H1 (cell line): ENCODE measurements at regions not wholly inside any gene's neighbourhood (a gene's known extent, or its start where the extent isn't known, plus 50 kb on each side); places are given as distances from the start of the nearest gene placed in this dataset.

Experiments used
- ATF2 ChIP-seq: IDR thresholded peaks from 2 replicates; pipeline ENCODE4 v1.6.1; 2012; ENCODE audit warnings: low read length, inconsistent platforms
- CBX5 ChIP-seq: fragments of 300-800, 300-1000 bp; sonication (generic); IDR thresholded peaks from 2 replicates; pipeline ENCODE4 v1.7.1; 2016; ENCODE audit warnings: antibody characterized with exemption, low read length, low read depth
- CTCF ChIP-seq, 3 experiments: IDR thresholded peaks; 1 replicate in 2 of 3; 2 replicates in 1 of 3; pipeline versions ENCODE4 v1.5.1 to v1.6.1; 2011; ENCODE audit warnings: low read length in 3 of 3, mild to moderate bottlenecking in 3 of 3, inconsistent platforms in 2 of 3, low read depth in 1 of 3, moderate library complexity in 1 of 3; ENCODE audit not compliant: insufficient read depth in 1 of 3; ENCODE audit errors: control extremely low read depth in 1 of 3
- EGR1 ChIP-seq: IDR thresholded peaks from 2 replicates; pipeline ENCODE4 v1.6.1; 2011; ENCODE audit warnings: low read depth, low read length, borderline replicate concordance
- EP300 ChIP-seq, 2 experiments: IDR thresholded peaks; 1 replicate in 1 of 2; 2 replicates in 1 of 2; pipeline ENCODE4 v1.6.1; 2011 to 2012; ENCODE audit warnings: low read depth in 2 of 2, low read length in 2 of 2, mild to moderate bottlenecking in 2 of 2, borderline replicate concordance in 1 of 2, inconsistent platforms in 1 of 2, moderate library complexity in 1 of 2
- HDAC2 ChIP-seq, 2 experiments: fragments of 300-600 bp in 1 of 2; sonication (generic) in 1 of 2; IDR thresholded peaks; 2 replicates each; pipeline ENCODE4 v1.6.1; 2011 to 2012; ENCODE audit warnings: low read depth in 2 of 2, low read length in 2 of 2, mild to moderate bottlenecking in 2 of 2, moderate library complexity in 2 of 2, borderline replicate concordance in 1 of 2, inconsistent platforms in 1 of 2
- KDM5A ChIP-seq: fragments of 200-600 bp; IDR thresholded peaks from 2 replicates; pipeline ENCODE4 v1.7.1; 2012; ENCODE audit warnings: mild to moderate bottlenecking, low read length, inconsistent platforms, mixed read lengths
- POLR2A ChIP-seq, 2 experiments: IDR thresholded peaks; 1 replicate in 1 of 2; 2 replicates in 1 of 2; pipeline ENCODE4 v1.6.1; 2011; ENCODE audit warnings: low read depth in 2 of 2, low read length in 2 of 2, mild to moderate bottlenecking in 2 of 2; ENCODE audit errors: control extremely low read depth in 1 of 2
- POLR2AphosphoS5 ChIP-seq: IDR thresholded peaks from 2 replicates; pipeline ENCODE4 v1.6.1; 2011; ENCODE audit warnings: low read depth, low read length
- RAD21 ChIP-seq, 2 experiments: IDR thresholded peaks in 1 of 2; conservative IDR thresholded peaks in 1 of 2; 2 replicates each; pipeline ENCODE4 v1.6.1; 2011; ENCODE audit warnings: low read depth in 2 of 2, low read length in 2 of 2, improper control_type of control experiment in 1 of 2, inconsistent platforms in 1 of 2, mild to moderate bottlenecking in 1 of 2, moderate library complexity in 1 of 2
- RFX5 ChIP-seq: IDR thresholded peaks from 2 replicates; pipeline ENCODE4 v1.6.1; 2011; ENCODE audit warnings: low read depth, low read length, improper control_type of control experiment, borderline replicate concordance
- RXRA ChIP-seq: IDR thresholded peaks from 2 replicates; pipeline ENCODE4 v1.6.1; 2011; ENCODE audit warnings: low read depth, mild to moderate bottlenecking, low read length, moderate library complexity; ENCODE audit not compliant: insufficient read depth
- TAF1 ChIP-seq: IDR thresholded peaks from 2 replicates; pipeline ENCODE4 v1.6.1; 2011; ENCODE audit warnings: mild to moderate bottlenecking, low read depth, low read length
- TEAD4 ChIP-seq: IDR thresholded peaks from 2 replicates; pipeline ENCODE4 v1.6.1; 2012; ENCODE audit warnings: low read depth, low read length, inconsistent platforms, mixed read lengths

GRCh38 chr5:60026161-60026560 lies 132.6 kb upstream of the PDE4D start:
- no peak for TF ChIP-seq RAD21 (IDR thresholded peaks at IDR 0.05 in 1 of 2, conservative IDR thresholded peaks at IDR 0.05 in 1 of 2; ENCODE audit: low read depth in 2 of 2, low read length in 2 of 2)
- TF ChIP-seq CTCF (IDR thresholded peaks at IDR 0.05; ENCODE audit: control extremely low read depth in 1 of 3, insufficient read depth in 1 of 3, low read depth in 1 of 3, low read length in 3 of 3) = no peak
- TF ChIP-seq POLR2AphosphoS5 = no peak
- TF ChIP-seq EP300 (IDR thresholded peaks at IDR 0.05; ENCODE audit: borderline replicate concordance in 1 of 2, low read depth in 2 of 2, low read length in 2 of 2) = no peak
- no peak for TF ChIP-seq POLR2A (IDR thresholded peaks at IDR 0.05; ENCODE audit: control extremely low read depth in 1 of 2, low read depth in 2 of 2, low read length in 2 of 2)
- no peak for TF ChIP-seq HDAC2 (IDR thresholded peaks at IDR 0.05; ENCODE audit: borderline replicate concordance in 1 of 2, low read depth in 2 of 2, low read length in 2 of 2)
- no peak for TF ChIP-seq RFX5
- TF ChIP-seq TEAD4 = no peak
- no peak for TF ChIP-seq RXRA
- TF ChIP-seq KDM5A = no peak
- TF ChIP-seq ATF2 = no peak
- TF ChIP-seq CBX5 = no peak
- no peak for TF ChIP-seq TAF1
- no peak for TF ChIP-seq EGR1
